NCI-H226 (cell line): ENCODE measurements at regions not wholly inside any gene's neighbourhood (a gene's known extent, or its start where the extent isn't known, plus 50 kb on each side); places are given as distances from the start of the nearest gene placed in this dataset.
"Not testable (repeated sequence)": the region's sequence is repeated elsewhere in the genome, so short reads cannot be mapped to it uniquely, and the experiment has no call there.

Source experiments
- DNase-seq: peaks from one replicate; pipeline ENCODE4 v3.0.0-alpha.2; 2015

- DNase-seq = peak; percentile 45
Observed at GRCh38 chr13:86051134-86052103, 252.2 kb upstream of the SLITRK6 start.

DNA sequence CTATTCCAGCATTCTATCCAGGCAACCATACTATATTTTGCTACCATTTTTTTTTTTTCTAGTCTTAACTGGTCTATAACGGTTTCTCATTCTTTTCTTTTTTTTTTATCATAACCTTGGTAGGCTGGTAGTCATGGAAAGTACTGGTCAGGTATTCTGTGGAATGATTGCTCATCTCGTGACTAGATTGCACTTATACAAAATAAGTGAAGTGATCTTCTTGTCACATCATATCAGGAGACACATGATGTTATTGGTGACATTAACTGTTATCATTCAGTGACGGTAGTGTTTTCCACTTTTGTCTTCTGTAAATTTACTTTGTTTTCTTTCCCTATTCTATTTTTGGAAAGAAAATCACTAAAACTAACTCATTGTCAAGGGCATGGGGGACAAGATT is 239.3 kb upstream of the SLITRK6 start:
- no peak for DNase-seq

- DNase-seq = peak; percentile 46
Observed at GRCh38 chr13:86020351-86021002, 221.3 kb upstream of the SLITRK6 start.

DNA sequence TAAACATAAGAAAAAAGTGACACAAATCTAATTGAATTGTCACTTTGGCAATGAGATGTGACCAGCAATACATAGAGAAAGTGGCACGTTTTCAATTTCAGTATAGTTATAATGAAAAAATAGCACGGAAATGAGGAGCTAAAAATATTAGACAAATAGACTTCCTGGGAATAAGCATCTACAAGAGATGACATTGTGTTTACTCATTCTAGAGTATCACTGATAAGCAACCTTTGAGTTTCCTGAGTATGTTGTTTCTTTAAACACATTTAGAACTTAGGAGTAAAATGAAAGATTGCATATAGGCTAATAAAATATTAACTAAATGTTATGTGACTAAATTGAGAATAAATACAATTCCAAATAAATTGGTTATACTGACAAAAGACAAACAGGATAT is 207.1 kb upstream of the SLITRK6 start:
- peak; percentile 19 for DNase-seq

DNA sequence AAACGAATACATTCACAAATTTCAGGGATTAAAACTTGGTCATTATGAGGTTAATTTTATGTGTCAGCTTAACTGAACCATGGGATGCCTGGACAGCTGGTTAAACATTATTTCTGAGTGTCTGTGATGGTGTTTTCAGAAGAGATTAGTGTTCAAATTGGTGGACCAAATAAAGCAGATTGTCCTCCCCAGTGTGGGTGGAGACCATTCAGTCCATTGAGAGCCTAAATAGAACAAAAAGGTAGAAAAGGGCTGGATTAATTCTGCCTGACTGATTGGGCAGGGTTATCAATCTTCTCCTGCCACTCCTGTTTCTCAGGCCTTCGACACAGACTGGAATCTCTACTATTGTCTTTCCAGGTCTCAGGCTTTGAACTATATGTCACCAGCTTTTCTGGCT is 203.8 kb upstream of the SLITRK6 start:
- DNase-seq = no peak

- no peak for DNase-seq
Observed at GRCh38 chr13:86000546-86000945, 201.3 kb upstream of the SLITRK6 start.

DNA sequence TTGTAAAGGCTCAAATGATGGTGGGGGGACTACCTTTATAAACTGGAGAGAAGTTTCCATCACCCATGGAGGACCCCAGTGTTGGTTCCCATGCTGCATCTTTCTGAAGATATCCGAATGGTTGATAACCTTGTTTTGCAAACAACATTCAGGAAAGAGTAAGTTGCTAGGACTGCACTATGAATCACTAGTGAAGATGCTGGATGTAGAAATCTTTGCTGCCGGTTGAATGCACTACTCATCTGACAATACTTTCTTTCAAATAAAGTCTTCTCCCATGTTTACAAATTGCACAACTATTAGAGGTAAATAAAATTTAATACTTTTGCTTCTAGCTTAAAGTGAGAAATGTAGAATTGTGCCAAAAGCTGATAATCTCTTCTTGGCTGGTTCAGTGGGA is 198.4 kb upstream of the SLITRK6 start:
- peak; percentile 45 for DNase-seq

- no peak for DNase-seq
Observed at GRCh38 chr13:85995788-85996418, 196.7 kb upstream of the SLITRK6 start.

GRCh38 chr13:85993567-85993966 is 194.3 kb upstream of the SLITRK6 start:
- no peak for DNase-seq

- DNase-seq = no peak
Observed at GRCh38 chr13:85990397-85990796, 191.2 kb upstream of the SLITRK6 start.

- peak; percentile 60 for DNase-seq
Observed at GRCh38 chr13:85985797-85986196, 186.6 kb upstream of the SLITRK6 start.

DNA sequence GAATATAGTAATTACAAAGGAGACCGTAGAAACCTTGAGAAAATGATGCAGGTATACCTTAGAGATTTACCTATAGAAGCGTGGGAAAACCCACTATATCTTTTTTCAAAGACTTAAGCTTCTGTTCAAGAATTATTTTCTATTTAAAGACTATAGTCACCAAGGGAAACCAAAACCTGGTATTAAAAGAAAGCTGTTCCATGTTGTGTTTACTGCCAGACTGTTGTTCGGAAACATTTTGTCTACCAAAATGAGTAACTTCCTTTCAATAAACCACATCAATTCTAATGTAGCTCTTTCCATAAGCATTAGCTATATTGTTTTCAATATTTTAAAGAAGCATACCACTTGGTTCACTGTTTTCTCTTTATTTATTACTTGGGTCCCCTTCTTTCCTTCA is 182.9 kb upstream of the SLITRK6 start:
- DNase-seq = no peak

DNA sequence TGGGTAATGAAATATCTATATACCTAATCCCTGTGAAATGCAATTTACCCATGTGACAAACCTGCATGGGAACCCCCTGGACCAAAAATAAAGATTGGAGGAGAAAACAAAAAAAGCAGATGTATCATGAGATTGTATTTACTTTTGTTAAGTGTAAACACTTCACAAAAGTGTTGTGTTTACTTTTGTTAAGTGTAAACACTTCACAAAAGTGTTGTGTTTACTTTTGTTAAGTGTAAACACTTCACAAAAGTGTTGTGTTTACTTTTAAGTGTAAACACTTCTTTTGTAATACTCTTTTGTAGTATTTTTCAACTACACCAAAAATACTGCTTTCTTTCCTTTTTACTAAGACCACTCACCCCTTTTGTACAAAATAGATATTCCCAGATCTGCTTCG is 181.2 kb upstream of the SLITRK6 start:
- DNase-seq = not testable (repeated sequence)

GRCh38 chr13:85976242-85976641 is 177.0 kb upstream of the SLITRK6 start:
- no peak for DNase-seq

DNA sequence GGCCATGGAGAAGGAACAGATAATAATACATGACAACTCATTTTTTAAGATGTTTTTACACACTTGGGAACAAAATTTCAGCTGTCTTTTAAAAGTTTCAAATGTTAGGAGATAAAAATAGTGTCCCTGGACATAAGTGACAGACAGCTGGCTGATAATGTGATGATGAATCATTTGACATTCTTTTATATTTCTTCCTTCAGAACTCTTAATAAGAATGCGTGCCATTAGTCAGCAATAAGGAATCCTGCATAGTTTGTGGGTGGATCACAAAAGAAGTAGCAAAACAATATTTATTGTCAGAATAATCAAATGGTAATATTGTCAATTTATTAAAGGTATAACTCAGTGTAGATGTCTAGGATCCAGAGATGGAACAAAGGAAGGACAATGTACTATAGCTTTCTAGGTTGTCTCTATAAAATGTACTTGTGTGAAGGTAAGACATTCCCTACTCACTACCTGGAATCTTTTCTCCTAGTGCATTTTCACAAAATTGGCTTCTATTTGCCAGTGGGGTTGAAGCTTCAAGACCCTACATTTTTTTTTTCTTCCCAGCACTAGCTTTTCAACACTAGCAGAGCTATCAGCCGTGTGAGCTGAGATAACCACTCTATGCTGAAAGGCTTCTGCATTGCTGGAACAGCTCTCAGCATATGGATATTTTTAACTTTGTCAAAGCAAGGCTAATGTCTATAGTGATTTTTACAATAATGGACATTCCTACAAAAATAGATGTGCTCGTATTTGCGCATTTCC is 175.6 kb upstream of the SLITRK6 start:
- peak; percentile 65 for DNase-seq

GRCh38 chr13:85970727-85971126 is 171.5 kb upstream of the SLITRK6 start:
- no peak for DNase-seq

DNA sequence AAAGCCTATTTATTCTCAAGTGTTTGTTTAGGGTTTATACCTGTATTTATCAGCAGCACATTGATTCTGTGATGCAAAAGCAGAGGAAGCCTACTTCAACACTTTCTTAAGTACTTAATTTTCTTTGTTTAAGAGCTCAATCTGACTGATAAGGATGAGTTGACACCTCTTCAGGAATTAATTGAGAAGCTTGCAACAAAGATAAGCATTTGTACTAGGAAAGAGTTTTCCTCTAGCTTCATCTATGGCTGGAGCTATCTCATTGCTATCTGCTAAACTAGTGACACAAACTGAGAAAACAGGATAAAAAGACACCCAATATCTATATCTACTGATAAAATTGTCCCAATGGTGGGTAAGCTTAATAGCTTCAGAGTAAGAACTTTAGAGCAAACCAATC is 170.1 kb upstream of the SLITRK6 start:
- no peak for DNase-seq

GRCh38 chr13:85935868-85936467 is 136.7 kb upstream of the SLITRK6 start:
- no peak for DNase-seq

DNA sequence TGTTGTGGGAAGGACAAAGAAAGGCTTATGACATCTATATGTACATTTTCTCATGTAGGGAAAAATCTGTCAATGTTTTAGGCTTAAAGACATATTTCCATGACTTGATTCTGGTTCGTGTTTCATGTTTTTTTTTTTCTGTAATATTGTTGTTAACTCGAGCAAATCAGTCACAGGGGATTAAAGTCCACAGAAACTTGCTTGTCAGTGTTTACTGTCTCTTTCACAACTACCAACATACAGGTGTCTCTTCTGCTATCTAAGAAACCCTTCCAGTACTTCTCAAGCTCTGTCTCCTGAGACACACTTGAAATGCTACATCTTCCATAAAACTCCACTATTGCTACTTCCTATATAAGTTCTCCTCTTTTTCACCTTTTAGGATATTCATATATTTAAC is 130.9 kb upstream of the SLITRK6 start:
- DNase-seq = no peak

GRCh38 chr13:85910962-85911361 is 111.7 kb upstream of the SLITRK6 start:
- DNase-seq = no peak

GRCh38 chr13:85900521-85900920 is 101.3 kb upstream of the SLITRK6 start:
- no peak for DNase-seq
